ENCODE measurements at regions not wholly inside any gene's neighbourhood (a gene's known extent, or its start where the extent isn't known, plus 50 kb on each side); places are given as distances from the start of the nearest gene placed in this dataset.

- no peaks in the 10 kb centered on the region for H3K27me3 ChIP-seq
- no peak overlapping the region for H3K4me3 ChIP-seq
- WGBS, result 82% methylated on average over 3 of the region's 3 CpGs
- H3K9me3 ChIP-seq, result no peaks in the 10 kb centered on the region
- no peak overlapping the region for H3K27ac ChIP-seq (replicated peaks in 1 of 4)
- intact Hi-C loops (cut with DNase I), result no loop called here
- TF ChIP-seq CTCF (IDR thresholded peaks at IDR 0.05) (no peak), POLR2A (IDR thresholded peaks at IDR 0.05; ENCODE audit: low read depth) (no peak), EP300 (IDR thresholded peaks at IDR 0.05) (no peak), POLR2AphosphoS5 (IDR thresholded peaks at IDR 0.05) (no peak)
- no peak for DNase-seq (ENCODE audit: extremely low spot score)
- no peaks in the 10 kb centered on the region for H3K4me1 ChIP-seq
- H3K36me3 ChIP-seq, result no peaks in the 10 kb centered on the region
These were observed 868.3 kb downstream of the STIM2 start for GRCh38 chr4:27728892-27729291.

GRCh38 chr4:27742816-27743215, 882.2 kb downstream of the STIM2 start:
- H3K27ac ChIP-seq (replicated peaks in 1 of 4), result no peak overlapping the region
- no peaks in the 10 kb centered on the region for H3K4me1 ChIP-seq
- no peak for DNase-seq (ENCODE audit: extremely low spot score)
- intact Hi-C loops (cut with DNase I), result no loop called here
- no peak overlapping the region for H3K4me3 ChIP-seq
- no peaks in the 10 kb centered on the region for H3K36me3 ChIP-seq
- TF ChIP-seq POLR2A (IDR thresholded peaks at IDR 0.05; ENCODE audit: low read depth), result no peak
- no peak for TF ChIP-seq CTCF (IDR thresholded peaks at IDR 0.05)
- no peak for TF ChIP-seq POLR2AphosphoS5 (IDR thresholded peaks at IDR 0.05)
- TF ChIP-seq EP300 (IDR thresholded peaks at IDR 0.05), result no peak
- no peaks in the 10 kb centered on the region for H3K27me3 ChIP-seq
- no peaks in the 10 kb centered on the region for H3K9me3 ChIP-seq

GRCh38 chr4:27759611-27760575, 899.3 kb downstream of the STIM2 start:
- H3K4me3 ChIP-seq, result no peak overlapping the region
- H3K9me3 ChIP-seq, result no peaks in the 10 kb centered on the region
- no peaks in the 10 kb centered on the region for H3K4me1 ChIP-seq
- TF ChIP-seq EP300 (IDR thresholded peaks at IDR 0.05) (no peak), POLR2AphosphoS5 (IDR thresholded peaks at IDR 0.05) (no peak), CTCF (IDR thresholded peaks at IDR 0.05) (no peak), POLR2A (IDR thresholded peaks at IDR 0.05; ENCODE audit: low read depth) (no peak)
- intact Hi-C loops (cut with DNase I), result no loop called here
- H3K36me3 ChIP-seq, result no peaks in the 10 kb centered on the region
- no peak overlapping the region for H3K27ac ChIP-seq (replicated peaks in 1 of 4)
- H3K27me3 ChIP-seq, result no peaks in the 10 kb centered on the region
- 73% methylated on average over 11 of the region's 11 CpGs for WGBS
- no peak for DNase-seq (ENCODE audit: extremely low spot score)

GRCh38 chr4:27763830-27764525, 903.3 kb downstream of the STIM2 start:
- TF ChIP-seq EP300 (IDR thresholded peaks at IDR 0.05) (no peak), POLR2A (IDR thresholded peaks at IDR 0.05; ENCODE audit: low read depth) (no peak), CTCF (IDR thresholded peaks at IDR 0.05) (no peak), POLR2AphosphoS5 (IDR thresholded peaks at IDR 0.05) (no peak)
- intact Hi-C loops (cut with DNase I), result no loop called here
- Histone ChIP-seq H3K4me1 (no peaks in the 10 kb centered on the region), H3K9me3 (no peaks in the 10 kb centered on the region), H3K27ac (replicated peaks in 1 of 4) (no peak overlapping the region), H3K27me3 (no peaks in the 10 kb centered on the region), H3K36me3 (no peaks in the 10 kb centered on the region), H3K4me3 (no peak overlapping the region)
- WGBS, result 80% methylated on average over 5 of the region's 5 CpGs
- DNase-seq (ENCODE audit: extremely low spot score), result no peak

Data from esophagus muscularis mucosa (tissue), 4 donors.